PFSK-1 (cell line): ENCODE measurements at regions not wholly inside any gene's neighbourhood (a gene's known extent, or its start where the extent isn't known, plus 50 kb on each side); places are given as distances from the start of the nearest gene placed in this dataset.

ENCODE experiments used
- FOXP2 ChIP-seq: optimal IDR thresholded peaks from 2 replicates; pipeline ENCODE3; 2011; ENCODE audit warnings: borderline replicate concordance, control low read depth, inconsistent platforms; ENCODE audit not compliant: insufficient read depth; ENCODE audit errors: extremely low read length, extremely low read depth
- POLR2AphosphoS5 ChIP-seq: IDR thresholded peaks from 2 replicates; pipeline ENCODE4 v1.6.1; 2012; ENCODE audit warnings: low read depth, mild to moderate bottlenecking, control low read depth, low read length, moderate library complexity
- SIN3A ChIP-seq: IDR thresholded peaks from 2 replicates; pipeline ENCODE4 v1.6.1; 2012; ENCODE audit warnings: mild to moderate bottlenecking, low read length, moderate library complexity, borderline replicate concordance; ENCODE audit not compliant: insufficient read depth
- TAF1 ChIP-seq: IDR thresholded peaks from 2 replicates; pipeline ENCODE4 v1.6.1; 2012; ENCODE audit warnings: low read length, control low read depth, borderline replicate concordance; ENCODE audit not compliant: insufficient read depth
- TF ChIP-seq, protein P1 (sequence below), 2 experiments: IDR thresholded peaks; 2 replicates each; pipeline versions ENCODE4 v1.6.1 to v1.8.0; 2011 to 2012; ENCODE audit warnings: low read depth in 2 of 2, low read length in 2 of 2, control low read depth in 1 of 2, inconsistent platforms in 1 of 2, mild to moderate bottlenecking in 1 of 2, moderate library complexity in 1 of 2; ENCODE audit not compliant: insufficient read depth in 1 of 2

DNA sequence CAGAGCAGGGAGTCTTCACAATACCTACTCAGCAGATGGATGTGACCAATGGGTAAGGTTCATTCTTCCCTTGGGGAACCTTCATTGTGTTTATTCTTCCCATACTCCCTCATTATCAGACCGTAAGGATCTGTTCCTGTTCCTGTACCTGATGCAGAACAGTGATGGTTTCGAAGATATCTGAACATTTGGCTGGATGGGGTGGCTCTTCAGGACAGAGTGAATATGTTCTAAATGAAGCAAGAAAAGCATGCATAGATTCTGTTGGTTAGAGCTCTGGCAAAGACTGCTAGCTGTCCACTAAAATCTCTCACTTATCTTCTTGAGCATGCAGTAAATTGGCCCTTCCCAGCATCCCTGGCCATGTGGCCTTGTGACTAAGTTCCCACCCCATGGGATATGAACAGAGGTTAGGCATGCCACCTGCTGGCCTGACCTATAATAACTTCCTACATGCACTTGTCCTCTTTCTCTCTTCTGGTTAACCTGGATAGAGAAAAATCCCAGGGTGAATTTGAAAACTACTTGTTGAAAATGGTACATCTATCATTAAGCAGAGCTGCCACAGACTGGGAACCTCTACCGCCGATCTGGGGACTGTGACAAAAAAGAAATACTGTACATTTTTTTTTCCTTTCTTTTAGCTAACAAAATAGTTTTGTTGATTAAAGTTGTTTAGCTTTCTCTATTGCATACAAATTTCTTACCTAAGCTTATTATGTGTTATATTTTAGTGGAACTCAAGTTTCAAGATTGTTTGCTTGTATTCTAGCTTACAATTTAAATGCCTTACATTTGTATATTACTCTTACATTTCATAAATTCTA lies 60.0 kb upstream of the BANK1 start:
- TF ChIP-seq TAF1: no peak
- TF ChIP-seq SIN3A: no peak
- TF ChIP-seq, protein P1, sequence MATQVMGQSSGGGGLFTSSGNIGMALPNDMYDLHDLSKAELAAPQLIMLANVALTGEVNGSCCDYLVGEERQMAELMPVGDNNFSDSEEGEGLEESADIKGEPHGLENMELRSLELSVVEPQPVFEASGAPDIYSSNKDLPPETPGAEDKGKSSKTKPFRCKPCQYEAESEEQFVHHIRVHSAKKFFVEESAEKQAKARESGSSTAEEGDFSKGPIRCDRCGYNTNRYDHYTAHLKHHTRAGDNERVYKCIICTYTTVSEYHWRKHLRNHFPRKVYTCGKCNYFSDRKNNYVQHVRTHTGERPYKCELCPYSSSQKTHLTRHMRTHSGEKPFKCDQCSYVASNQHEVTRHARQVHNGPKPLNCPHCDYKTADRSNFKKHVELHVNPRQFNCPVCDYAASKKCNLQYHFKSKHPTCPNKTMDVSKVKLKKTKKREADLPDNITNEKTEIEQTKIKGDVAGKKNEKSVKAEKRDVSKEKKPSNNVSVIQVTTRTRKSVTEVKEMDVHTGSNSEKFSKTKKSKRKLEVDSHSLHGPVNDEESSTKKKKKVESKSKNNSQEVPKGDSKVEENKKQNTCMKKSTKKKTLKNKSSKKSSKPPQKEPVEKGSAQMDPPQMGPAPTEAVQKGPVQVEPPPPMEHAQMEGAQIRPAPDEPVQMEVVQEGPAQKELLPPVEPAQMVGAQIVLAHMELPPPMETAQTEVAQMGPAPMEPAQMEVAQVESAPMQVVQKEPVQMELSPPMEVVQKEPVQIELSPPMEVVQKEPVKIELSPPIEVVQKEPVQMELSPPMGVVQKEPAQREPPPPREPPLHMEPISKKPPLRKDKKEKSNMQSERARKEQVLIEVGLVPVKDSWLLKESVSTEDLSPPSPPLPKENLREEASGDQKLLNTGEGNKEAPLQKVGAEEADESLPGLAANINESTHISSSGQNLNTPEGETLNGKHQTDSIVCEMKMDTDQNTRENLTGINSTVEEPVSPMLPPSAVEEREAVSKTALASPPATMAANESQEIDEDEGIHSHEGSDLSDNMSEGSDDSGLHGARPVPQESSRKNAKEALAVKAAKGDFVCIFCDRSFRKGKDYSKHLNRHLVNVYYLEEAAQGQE (IDR thresholded peaks at IDR 0.05; ENCODE audit: insufficient read depth in 1 of 2, low read depth in 2 of 2, low read length in 2 of 2): no peak
- no peak for TF ChIP-seq FOXP2
- no peak for TF ChIP-seq POLR2AphosphoS5

DNA sequence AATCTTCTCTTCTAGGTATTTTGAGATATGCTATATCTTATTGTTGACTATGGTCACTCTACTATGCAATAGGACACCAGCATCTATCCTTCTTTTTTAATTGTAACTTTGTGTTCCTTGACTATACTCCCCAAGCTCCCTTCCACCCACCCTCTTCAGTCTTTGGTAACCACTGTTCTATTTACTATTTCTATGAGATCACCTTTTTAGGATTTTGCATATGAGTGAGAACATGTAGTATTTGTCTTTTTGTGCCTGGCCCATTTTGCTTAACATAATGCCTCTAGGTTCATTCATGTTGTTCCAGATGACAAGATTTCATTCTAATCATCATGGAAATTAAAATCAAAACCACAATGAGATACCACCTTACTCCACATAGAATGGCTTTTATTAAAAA lies 63.3 kb upstream of the BANK1 start:
- TF ChIP-seq FOXP2 (no peak), POLR2AphosphoS5 (no peak), TAF1 (no peak), SIN3A (no peak)
- TF ChIP-seq, protein P1 (IDR thresholded peaks at IDR 0.05; ENCODE audit: insufficient read depth in 1 of 2, low read depth in 2 of 2, low read length in 2 of 2): no peak

DNA sequence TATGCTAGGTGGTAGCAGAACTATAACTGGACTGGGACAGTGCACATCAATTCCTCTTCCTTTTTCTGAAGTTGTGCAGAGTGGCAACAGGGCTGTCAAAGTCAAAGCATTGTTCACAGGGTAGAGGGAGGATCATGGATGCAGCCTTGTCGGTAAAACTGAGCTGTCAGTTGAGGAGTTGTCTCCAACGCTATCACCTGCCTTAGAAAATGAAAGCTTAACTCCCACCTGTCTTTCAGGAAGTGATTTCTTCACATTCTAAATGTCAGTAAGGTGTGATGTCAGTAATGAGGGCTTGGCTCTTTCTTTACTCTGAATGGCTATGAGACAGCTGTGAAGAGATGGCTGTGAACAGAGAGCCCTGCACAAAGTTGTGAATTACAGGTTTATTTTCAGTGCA lies 66.4 kb upstream of the BANK1 start:
- TF ChIP-seq FOXP2 (no peak), TAF1 (no peak), SIN3A (no peak), POLR2AphosphoS5 (no peak)
- TF ChIP-seq, protein P1 (IDR thresholded peaks at IDR 0.05; ENCODE audit: insufficient read depth in 1 of 2, low read depth in 2 of 2, low read length in 2 of 2): no peak

DNA sequence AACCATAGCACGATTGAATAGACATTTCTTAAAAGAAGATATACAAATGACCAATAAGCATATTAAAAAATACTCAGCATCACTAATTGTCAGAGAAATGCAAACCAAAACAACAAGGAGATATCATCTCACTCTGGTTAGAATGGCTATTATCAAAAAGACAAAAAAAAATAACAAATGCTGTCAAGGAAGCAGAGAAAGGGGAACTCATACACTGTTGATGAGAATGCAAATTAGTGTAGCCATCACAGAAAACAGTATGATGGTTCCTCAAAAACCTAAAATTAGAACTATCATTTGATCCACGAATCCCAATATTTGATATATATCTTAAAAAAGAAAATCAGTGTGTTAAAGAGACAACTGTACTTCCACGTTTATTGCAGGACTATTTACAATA lies 71.7 kb upstream of the BANK1 start:
- TF ChIP-seq SIN3A (no peak), FOXP2 (no peak)
- TF ChIP-seq, protein P1 (IDR thresholded peaks at IDR 0.05; ENCODE audit: insufficient read depth in 1 of 2, low read depth in 2 of 2, low read length in 2 of 2): no peak
